ENCODE measurements at regions not wholly inside any gene's neighbourhood (a gene's known extent, or its start where the extent isn't known, plus 50 kb on each side); places are given as distances from the start of the nearest gene placed in this dataset.

GRCh38 chr6:6058054-6058444, 51.3 kb upstream of the NRN1 start:
- Histone ChIP-seq H3K9me3 (replicated peaks) (peaks cover 16% of the 10 kb centered on the region), H3K27me3 (ENCODE audit: low read depth) (peaks cover 40% of the 10 kb centered on the region), H3K36me3 (no peaks in the 10 kb centered on the region), H3K4me3 (no peak overlapping the region), H3K4me1 (no peaks in the 10 kb centered on the region), H3K27ac (replicated peaks) (no peak overlapping the region)
- TF ChIP-seq CTCF (IDR thresholded peaks at IDR 0.05; ENCODE audit: borderline replicate concordance), result no peak
- intact Hi-C loops (cut with micrococcal nuclease), result loop anchor here (5.0 kb wide), 1 partner anchor 489 kb away; no protein-coding TSS in a partner anchor
- no peak for DNase-seq

DNA sequence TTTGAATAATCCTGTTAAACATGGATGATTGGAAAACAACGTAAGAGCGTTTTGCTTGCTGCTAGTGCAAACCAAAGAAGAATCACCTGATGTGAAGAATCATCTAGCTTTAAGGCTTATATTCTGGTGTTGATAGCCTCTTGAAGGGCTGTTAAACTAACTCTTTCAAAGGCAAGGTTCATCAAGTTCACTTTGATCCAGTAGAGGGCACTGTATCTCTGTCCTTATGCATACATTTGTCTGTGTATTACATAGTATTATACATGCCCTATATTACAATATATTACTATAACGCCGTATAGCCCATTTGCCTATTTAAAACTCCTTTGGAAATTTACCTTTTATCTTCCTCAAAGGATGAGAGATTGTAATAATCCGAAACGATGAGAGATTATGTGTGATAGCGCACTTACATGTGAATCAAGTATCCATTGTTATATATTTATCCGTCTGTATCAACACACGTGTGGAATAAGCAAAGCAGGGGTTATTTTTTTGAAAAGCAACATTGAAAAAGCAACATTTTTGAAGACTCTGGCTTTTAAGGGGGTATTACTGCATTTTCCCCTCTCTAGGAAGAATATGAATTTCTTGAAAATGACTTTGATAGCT, 50.8 kb upstream of the NRN1 start:
- intact Hi-C loops (cut with micrococcal nuclease), result loop anchor here (5.0 kb wide), 1 partner anchor 490 kb away; no protein-coding TSS in a partner anchor
- Histone ChIP-seq H3K36me3 (no peaks in the 10 kb centered on the region), H3K27ac (replicated peaks) (no peak overlapping the region), H3K9me3 (replicated peaks) (peaks cover 16% of the 10 kb centered on the region), H3K27me3 (ENCODE audit: low read depth) (peaks cover 45% of the 10 kb centered on the region), H3K4me1 (no peaks in the 10 kb centered on the region), H3K4me3 (no peak overlapping the region)
- TF ChIP-seq CTCF (IDR thresholded peaks at IDR 0.05; ENCODE audit: borderline replicate concordance), result peak; percentile 79
- DNase-seq, result no peak

Data from left ventricle myocardium inferior (tissue), 1 donor.